ENCODE measurements at regions not wholly inside any gene's neighbourhood (a gene's known extent, or its start where the extent isn't known, plus 50 kb on each side); places are given as distances from the start of the nearest gene placed in this dataset.

GRCh38 chr18:34084635-34085034, 140.1 kb downstream of the NOL4 start:
- TF ChIP-seq POLR2A (IDR thresholded peaks at IDR 0.05) (no peak), CTCF (IDR thresholded peaks at IDR 0.05) (no peak)
